Upper lobe of left lung (tissue), 4 donors: ENCODE measurements at regions not wholly inside any gene's neighbourhood (a gene's known extent, or its start where the extent isn't known, plus 50 kb on each side); places are given as distances from the start of the nearest gene placed in this dataset.

ENCODE experiments used
- CTCF ChIP-seq, 6 experiments: fragments of 450-650 bp in 4 of 6; fragments of 200-600 bp in 2 of 6; sonication (generic) in 2 of 6; IDR thresholded peaks; one replicate each; pipeline ENCODE4 v1.5.1; 2016 to 2019; ENCODE audit warnings: antibody characterized with exemption in 6 of 6
- EP300 ChIP-seq, 4 donors: sonication (generic); formaldehyde crosslinking; IDR thresholded peaks; one replicate each; pipeline ENCODE4 v1.5.1; 2017; ENCODE audit warnings: antibody characterized with exemption in 4 of 4, control low read depth in 2 of 4
- POLR2A ChIP-seq, 4 donors: fragments of 450-650 bp; IDR thresholded peaks; one replicate each; pipeline ENCODE4 v1.5.1; 2016 to 2017; ENCODE audit warnings: antibody characterized with exemption in 4 of 4, mild to moderate bottlenecking in 2 of 4
- POLR2AphosphoS5 ChIP-seq, 2 donors: sonication (generic); formaldehyde crosslinking; IDR thresholded peaks; one replicate each; pipeline ENCODE4 v1.5.1; 2017; ENCODE audit warnings: antibody characterized with exemption in 2 of 2

GRCh38 chr9:30972654-30973053, 1411.8 kb upstream of the ACO1 start:
- TF ChIP-seq CTCF (IDR thresholded peaks at IDR 0.05) (no peak), POLR2AphosphoS5 (IDR thresholded peaks at IDR 0.05) (no peak), POLR2A (IDR thresholded peaks at IDR 0.05) (no peak), EP300 (IDR thresholded peaks at IDR 0.05) (no peak)
